GM12874 (cell line): ENCODE measurements at regions not wholly inside any gene's neighbourhood (a gene's known extent, or its start where the extent isn't known, plus 50 kb on each side); places are given as distances from the start of the nearest gene placed in this dataset.

Experiments
- CTCF ChIP-seq: IDR thresholded peaks from 2 replicates; pipeline ENCODE4 v1.5.1; 2011; ENCODE audit warnings: low read depth, mild to moderate bottlenecking, control low read depth, low read length, moderate library complexity; ENCODE audit not compliant: insufficient read depth

GRCh38 chr3:145673838-145674237 lies 487.1 kb downstream of the PLOD2 start:
- TF ChIP-seq CTCF, result no peak

GRCh38 chr3:145678401-145678800 lies 482.6 kb downstream of the PLOD2 start:
- no peak for TF ChIP-seq CTCF

GRCh38 chr3:145681181-145681580 lies 479.8 kb downstream of the PLOD2 start:
- no peak for TF ChIP-seq CTCF

GRCh38 chr3:145692751-145693150 lies 468.2 kb downstream of the PLOD2 start:
- TF ChIP-seq CTCF, result no peak

- TF ChIP-seq CTCF, result no peak
Observed at GRCh38 chr3:145696011-145696410, 465.0 kb downstream of the PLOD2 start.

- no peak for TF ChIP-seq CTCF
Observed at GRCh38 chr3:145698250-145698649, 462.7 kb downstream of the PLOD2 start.

- no peak for TF ChIP-seq CTCF
Observed at GRCh38 chr3:145698749-145699148, 462.2 kb downstream of the PLOD2 start.

- TF ChIP-seq CTCF, result no peak
Observed at GRCh38 chr3:145704020-145704419, 457.0 kb downstream of the PLOD2 start.
